ENCODE measurements at regions not wholly inside any gene's neighbourhood (a gene's known extent, or its start where the extent isn't known, plus 50 kb on each side); places are given as distances from the start of the nearest gene placed in this dataset.
"Not testable (repeated sequence)": the region's sequence is repeated elsewhere in the genome, so short reads cannot be mapped to it uniquely, and the experiment has no call there.

DNA sequence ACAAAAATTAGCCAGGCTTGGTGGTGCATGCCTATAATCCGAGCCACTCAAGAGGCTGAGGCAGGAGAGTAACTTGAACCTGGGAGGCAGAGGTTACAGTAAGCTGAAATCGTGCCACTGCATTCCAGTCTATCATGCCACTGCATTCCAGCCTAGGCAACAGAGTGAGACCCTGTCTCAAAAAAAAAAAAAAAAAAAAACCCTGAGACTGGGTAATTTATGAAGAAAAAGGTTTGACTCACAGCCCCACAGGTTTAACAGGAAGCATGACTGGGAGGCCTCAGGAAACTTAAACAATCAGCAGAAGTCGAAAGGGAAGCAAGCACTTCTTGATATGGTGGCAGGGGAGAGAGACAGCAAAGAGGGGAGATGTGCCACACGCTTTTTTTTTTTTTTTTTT lies 123.2 kb downstream of the GXYLT1 start:
- no peak for TF ChIP-seq POLR2A (IDR thresholded peaks at IDR 0.05)
- TF ChIP-seq, protein P1, sequence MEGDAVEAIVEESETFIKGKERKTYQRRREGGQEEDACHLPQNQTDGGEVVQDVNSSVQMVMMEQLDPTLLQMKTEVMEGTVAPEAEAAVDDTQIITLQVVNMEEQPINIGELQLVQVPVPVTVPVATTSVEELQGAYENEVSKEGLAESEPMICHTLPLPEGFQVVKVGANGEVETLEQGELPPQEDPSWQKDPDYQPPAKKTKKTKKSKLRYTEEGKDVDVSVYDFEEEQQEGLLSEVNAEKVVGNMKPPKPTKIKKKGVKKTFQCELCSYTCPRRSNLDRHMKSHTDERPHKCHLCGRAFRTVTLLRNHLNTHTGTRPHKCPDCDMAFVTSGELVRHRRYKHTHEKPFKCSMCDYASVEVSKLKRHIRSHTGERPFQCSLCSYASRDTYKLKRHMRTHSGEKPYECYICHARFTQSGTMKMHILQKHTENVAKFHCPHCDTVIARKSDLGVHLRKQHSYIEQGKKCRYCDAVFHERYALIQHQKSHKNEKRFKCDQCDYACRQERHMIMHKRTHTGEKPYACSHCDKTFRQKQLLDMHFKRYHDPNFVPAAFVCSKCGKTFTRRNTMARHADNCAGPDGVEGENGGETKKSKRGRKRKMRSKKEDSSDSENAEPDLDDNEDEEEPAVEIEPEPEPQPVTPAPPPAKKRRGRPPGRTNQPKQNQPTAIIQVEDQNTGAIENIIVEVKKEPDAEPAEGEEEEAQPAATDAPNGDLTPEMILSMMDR (IDR thresholded peaks at IDR 0.05) = no peak
- DNase-seq = no peak
- peaks cover 3% of the 10 kb centered on the region for H3K4me1 ChIP-seq
- no peak overlapping the region for H3K4me3 ChIP-seq
- no peak overlapping the region for H3K27ac ChIP-seq
- no peaks in the 10 kb centered on the region for H3K9me3 ChIP-seq
- H3K27me3 ChIP-seq = no peaks in the 10 kb centered on the region
- no peaks in the 10 kb centered on the region for H3K36me3 ChIP-seq (ENCODE audit: low read depth, missing control alignments)
- 70 to 82% methylated on average over 4 of the region's 4 CpGs for WGBS, 2 donors
- intact Hi-C loops (cut with DNase I; ENCODE audit: low total_unique reads) = no loop called here

DNA sequence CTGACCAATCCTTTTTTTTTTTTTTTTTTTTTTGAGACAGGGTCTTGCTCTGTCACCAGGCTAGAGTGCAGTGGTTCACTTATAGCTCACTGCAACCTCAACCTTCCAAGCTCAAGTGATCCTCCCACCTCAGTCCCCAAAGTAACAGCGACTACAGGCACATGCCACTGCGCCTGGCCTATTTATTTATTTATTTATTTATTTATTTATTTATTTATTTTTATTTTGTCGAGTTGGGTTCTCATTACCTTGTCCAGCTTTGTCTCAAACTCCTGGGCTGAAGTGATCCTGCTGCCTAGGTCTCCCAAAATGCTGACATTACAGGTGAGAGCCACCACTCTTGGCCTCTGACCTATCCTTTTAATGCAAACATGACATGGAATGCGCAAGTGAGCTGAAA lies 124.4 kb downstream of the GXYLT1 start:
- WGBS, 2 donors = 89 to 95% methylated on average over 4 of the region's 4 CpGs
- Histone ChIP-seq H3K9me3 (no peaks in the 10 kb centered on the region), H3K4me3 (no peak overlapping the region), H3K27me3 (no peaks in the 10 kb centered on the region), H3K4me1 (peaks cover 3% of the 10 kb centered on the region), H3K36me3 (ENCODE audit: low read depth, missing control alignments) (no peaks in the 10 kb centered on the region), H3K27ac (no peak overlapping the region)
- no peak for DNase-seq
- no peak for TF ChIP-seq POLR2A (IDR thresholded peaks at IDR 0.05)
- TF ChIP-seq, protein P1 (IDR thresholded peaks at IDR 0.05) = no peak
- intact Hi-C loops (cut with DNase I; ENCODE audit: low total_unique reads) = no loop called here

DNA sequence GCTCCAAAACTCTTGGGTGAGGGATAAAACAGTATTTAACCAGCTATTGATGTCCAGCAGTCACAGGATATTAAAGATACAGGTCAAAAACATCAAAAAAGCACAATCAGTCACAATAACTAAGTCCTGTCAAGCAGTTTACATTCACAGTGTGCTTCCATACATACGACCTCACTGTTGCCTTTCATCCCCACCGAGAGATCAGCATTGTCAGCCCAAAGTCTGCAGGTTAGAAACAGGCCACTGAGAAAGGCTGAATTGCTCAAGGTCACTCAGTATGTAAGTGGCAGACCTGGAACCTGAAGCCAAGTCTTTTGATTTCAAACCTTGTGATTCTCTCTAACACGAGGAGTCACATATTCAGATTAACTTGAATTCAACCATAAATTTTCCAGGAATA lies 124.9 kb downstream of the GXYLT1 start:
- intact Hi-C loops (cut with DNase I; ENCODE audit: low total_unique reads) = no loop called here
- Histone ChIP-seq H3K27me3 (no peaks in the 10 kb centered on the region), H3K27ac (no peak overlapping the region), H3K36me3 (ENCODE audit: low read depth, missing control alignments) (no peaks in the 10 kb centered on the region), H3K4me3 (no peak overlapping the region), H3K4me1 (peaks cover 3% of the 10 kb centered on the region), H3K9me3 (no peaks in the 10 kb centered on the region)
- TF ChIP-seq, protein P1 (IDR thresholded peaks at IDR 0.05) = no peak
- TF ChIP-seq POLR2A (IDR thresholded peaks at IDR 0.05) = no peak
- no peak for DNase-seq
- WGBS, 2 donors = 58 to 89% methylated on average over 3 of the region's 3 CpGs

DNA sequence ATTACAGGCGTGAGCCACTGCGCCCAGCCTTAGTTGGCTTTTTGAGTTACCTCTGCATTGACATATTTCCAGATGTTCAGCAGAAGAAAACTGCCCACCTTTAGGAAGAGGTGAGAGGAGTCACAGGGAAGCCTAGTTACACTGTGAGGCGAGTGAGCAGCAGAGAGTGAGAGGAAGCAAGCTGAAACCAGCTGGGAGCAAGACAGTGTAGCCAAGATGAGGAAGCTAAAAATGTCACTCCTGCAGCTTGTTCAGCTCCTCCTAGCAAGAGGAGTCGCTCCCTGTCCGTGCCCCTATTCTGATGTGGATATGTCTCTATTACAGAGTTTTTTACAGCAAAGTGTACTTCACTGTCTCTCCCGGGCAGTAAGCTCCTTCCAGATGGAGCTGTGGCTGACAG lies 127.6 kb downstream of the GXYLT1 start:
- DNase-seq = no peak
- no peak overlapping the region for H3K27ac ChIP-seq
- no peaks in the 10 kb centered on the region for H3K9me3 ChIP-seq
- no peak for TF ChIP-seq POLR2A (IDR thresholded peaks at IDR 0.05)
- TF ChIP-seq, protein P1 (IDR thresholded peaks at IDR 0.05) = no peak
- WGBS, 2 donors = 60 to 76% methylated on average over 6 of the region's 6 CpGs
- intact Hi-C loops (cut with DNase I; ENCODE audit: low total_unique reads) = no loop called here
- no peak overlapping the region for H3K4me3 ChIP-seq
- no peaks in the 10 kb centered on the region for H3K36me3 ChIP-seq (ENCODE audit: low read depth, missing control alignments)
- no peaks in the 10 kb centered on the region for H3K27me3 ChIP-seq
- no peaks in the 10 kb centered on the region for H3K4me1 ChIP-seq

DNA sequence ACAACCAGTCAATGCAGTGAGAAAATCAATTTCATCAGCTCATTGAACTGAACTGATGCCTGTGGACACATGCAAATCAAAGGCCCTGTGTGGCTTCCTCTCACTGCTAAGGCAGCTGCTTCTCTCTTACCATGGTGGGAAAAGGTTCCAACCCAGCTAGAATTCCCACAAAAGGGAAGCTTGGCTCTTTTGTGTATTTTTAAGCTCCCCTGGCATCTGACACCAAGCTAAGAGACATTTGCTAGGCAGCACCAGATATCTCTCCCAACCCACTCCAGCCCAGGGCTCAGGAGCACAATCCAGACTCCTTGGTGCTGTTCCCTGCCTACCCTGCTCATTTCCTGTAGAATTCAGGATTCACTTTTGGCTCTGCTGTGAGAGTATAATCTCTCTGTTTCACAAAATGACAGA lies 129.6 kb downstream of the GXYLT1 start:
- intact Hi-C loops (cut with DNase I; ENCODE audit: low total_unique reads) = no loop called here
- H3K36me3 ChIP-seq (ENCODE audit: low read depth, missing control alignments) = no peaks in the 10 kb centered on the region
- H3K4me1 ChIP-seq = no peaks in the 10 kb centered on the region
- DNase-seq = no peak
- no peaks in the 10 kb centered on the region for H3K9me3 ChIP-seq
- TF ChIP-seq, protein P1 (IDR thresholded peaks at IDR 0.05) = no peak
- no peak for TF ChIP-seq POLR2A (IDR thresholded peaks at IDR 0.05)
- no peak overlapping the region for H3K27ac ChIP-seq
- H3K27me3 ChIP-seq = no peaks in the 10 kb centered on the region
- no peak overlapping the region for H3K4me3 ChIP-seq

DNA sequence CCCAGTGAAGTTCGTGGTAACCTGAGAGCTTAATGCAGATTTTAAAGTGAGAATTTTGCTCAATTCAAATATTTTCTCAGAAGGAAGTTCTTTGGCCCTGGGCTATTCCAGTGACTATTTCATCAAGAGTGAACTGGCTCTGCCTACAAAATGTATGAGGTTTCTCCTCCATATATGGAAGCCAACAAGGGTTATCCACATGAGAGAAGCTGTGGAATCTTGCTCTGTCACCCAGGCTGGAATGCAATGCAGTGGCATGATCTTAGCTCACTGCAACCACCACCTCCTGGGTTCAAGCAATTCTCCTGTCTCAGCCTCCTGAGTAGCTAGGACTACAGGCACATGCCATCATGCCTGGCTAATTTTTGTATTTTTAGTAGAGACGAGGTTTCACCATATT lies 132.2 kb downstream of the GXYLT1 start:
- H3K27me3 ChIP-seq; DNase-seq; H3K9me3 ChIP-seq; H3K36me3 ChIP-seq (ENCODE audit: low read depth, missing control alignments); intact Hi-C loops (cut with DNase I; ENCODE audit: low total_unique reads); H3K27ac ChIP-seq; H3K4me1 ChIP-seq; H3K4me3 ChIP-seq: not testable (repeated sequence)
- WGBS, 2 donors = 85 to 86% methylated on average over 2 of the region's 2 CpGs
